ENCODE measurements at regions not wholly inside any gene's neighbourhood (a gene's known extent, or its start where the extent isn't known, plus 50 kb on each side); places are given as distances from the start of the nearest gene placed in this dataset.

DNA sequence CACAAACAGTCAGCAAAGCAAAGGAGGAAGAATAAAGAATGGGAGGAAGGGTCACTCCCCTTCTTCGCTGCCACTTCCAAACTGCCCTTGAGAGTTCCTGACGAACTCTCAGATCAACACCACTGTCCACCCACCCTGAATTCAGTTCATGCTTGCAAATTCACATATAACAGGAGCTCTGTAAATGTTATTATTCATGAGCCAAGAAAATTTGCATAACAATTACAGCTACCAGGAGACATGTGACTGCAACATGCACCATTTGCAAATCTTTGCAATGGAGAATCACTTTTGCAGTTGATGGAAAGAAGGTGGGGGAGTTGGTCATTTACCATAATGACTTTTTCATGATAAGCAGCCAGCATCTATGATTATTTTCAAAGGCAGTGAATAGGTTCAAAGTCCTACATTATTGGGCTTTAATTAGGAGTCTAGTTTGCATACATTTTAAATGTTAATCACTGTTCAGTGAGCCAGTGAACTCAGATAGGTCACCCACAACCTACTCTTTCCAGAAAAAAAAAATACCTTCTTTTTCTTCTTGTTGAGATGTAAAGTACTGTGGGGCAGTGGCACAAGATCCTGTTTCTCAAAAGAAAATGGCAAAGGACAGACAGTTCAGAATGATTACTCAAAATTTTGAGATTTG is 149.7 kb downstream of the CAAP1 start:
- TF ChIP-seq, protein P1, sequence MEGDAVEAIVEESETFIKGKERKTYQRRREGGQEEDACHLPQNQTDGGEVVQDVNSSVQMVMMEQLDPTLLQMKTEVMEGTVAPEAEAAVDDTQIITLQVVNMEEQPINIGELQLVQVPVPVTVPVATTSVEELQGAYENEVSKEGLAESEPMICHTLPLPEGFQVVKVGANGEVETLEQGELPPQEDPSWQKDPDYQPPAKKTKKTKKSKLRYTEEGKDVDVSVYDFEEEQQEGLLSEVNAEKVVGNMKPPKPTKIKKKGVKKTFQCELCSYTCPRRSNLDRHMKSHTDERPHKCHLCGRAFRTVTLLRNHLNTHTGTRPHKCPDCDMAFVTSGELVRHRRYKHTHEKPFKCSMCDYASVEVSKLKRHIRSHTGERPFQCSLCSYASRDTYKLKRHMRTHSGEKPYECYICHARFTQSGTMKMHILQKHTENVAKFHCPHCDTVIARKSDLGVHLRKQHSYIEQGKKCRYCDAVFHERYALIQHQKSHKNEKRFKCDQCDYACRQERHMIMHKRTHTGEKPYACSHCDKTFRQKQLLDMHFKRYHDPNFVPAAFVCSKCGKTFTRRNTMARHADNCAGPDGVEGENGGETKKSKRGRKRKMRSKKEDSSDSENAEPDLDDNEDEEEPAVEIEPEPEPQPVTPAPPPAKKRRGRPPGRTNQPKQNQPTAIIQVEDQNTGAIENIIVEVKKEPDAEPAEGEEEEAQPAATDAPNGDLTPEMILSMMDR (IDR thresholded peaks at IDR 0.05), result no peak
- H3K27ac ChIP-seq (ENCODE audit: low read depth in 1 of 2, low read length in 2 of 2), result no peak overlapping the region
- ATAC-seq (ENCODE audit: poor library complexity) (no peak), DNase-seq (no peak)
- H3K27me3 ChIP-seq (ENCODE audit: control insufficient read depth in 1 of 2, insufficient read depth in 2 of 2, low read length in 2 of 2), result no peaks in the 10 kb centered on the region
- no peaks in the 10 kb centered on the region for H3K36me3 ChIP-seq (ENCODE audit: insufficient read depth, low read length)
- intact Hi-C loops (cut with DNase I, micrococcal nuclease), result no loop called here
- no peak overlapping the region for H3K4me3 ChIP-seq (ENCODE audit: low read length)
- no peaks in the 10 kb centered on the region for H3K36me3 Mint-ChIP-seq (ENCODE audit: low read depth)
- no peak overlapping the region for H3K4me3 Mint-ChIP-seq
- POLR2A ChIA-PET, result no interaction called here
- peaks cover 2% of the 10 kb centered on the region for H3K9me3 Mint-ChIP-seq
- H3K9me3 ChIP-seq (ENCODE audit: control insufficient read depth in 1 of 2, insufficient read depth in 1 of 2, low read length in 2 of 2), result peaks cover 0 to 3% of the 10 kb centered on the region in 2 experiments
- CTCF ChIA-PET, result no interaction called here
- H3K4me1 Mint-ChIP-seq (ENCODE audit: low read depth), result peaks cover 3% of the 10 kb centered on the region
- H3K27ac Mint-ChIP-seq, result no peak overlapping the region
- H3K27me3 Mint-ChIP-seq, result peaks cover 14% of the 10 kb centered on the region
- H3K4me1 ChIP-seq (ENCODE audit: insufficient read depth, low read length), result no peaks in the 10 kb centered on the region

DNA sequence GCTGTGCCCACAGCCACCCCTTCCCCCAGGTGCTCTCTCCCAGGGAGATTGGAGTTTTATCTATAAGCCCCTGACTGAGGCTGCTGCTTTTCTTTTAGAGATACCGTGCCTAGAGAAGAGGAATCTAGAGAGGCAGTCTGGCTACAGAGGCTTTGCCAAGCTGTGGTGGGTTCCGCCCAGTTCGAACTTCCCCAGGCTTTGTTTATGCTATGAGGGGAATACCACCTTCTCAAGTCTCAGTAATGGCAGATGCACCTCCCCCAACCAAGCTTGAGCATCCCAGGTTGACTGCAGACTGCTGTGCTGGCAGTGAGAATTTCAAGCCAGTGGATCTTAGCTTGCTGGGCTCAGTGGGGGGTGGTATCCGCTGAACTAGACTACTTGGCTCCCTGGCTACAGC is 157.4 kb downstream of the CAAP1 start:
- CTCF ChIA-PET, result no interaction called here
- H3K4me1 ChIP-seq (ENCODE audit: insufficient read depth, low read length), result no peaks in the 10 kb centered on the region
- Mint-ChIP-seq H3K36me3 (ENCODE audit: low read depth) (no peaks in the 10 kb centered on the region), H3K27me3 (peaks cover 28% of the 10 kb centered on the region), H3K4me1 (ENCODE audit: low read depth) (no peaks in the 10 kb centered on the region), H3K27ac (no peak overlapping the region), H3K4me3 (no peak overlapping the region), H3K9me3 (peaks cover 18% of the 10 kb centered on the region)
- POLR2A ChIA-PET, result no interaction called here
- H3K4me3 ChIP-seq (ENCODE audit: low read length), result no peak overlapping the region
- TF ChIP-seq, protein P1 (IDR thresholded peaks at IDR 0.05), result no peak
- ATAC-seq (ENCODE audit: poor library complexity), result no peak
- no peak for DNase-seq
- peaks cover 0 to 4% of the 10 kb centered on the region in 2 experiments for H3K27me3 ChIP-seq (ENCODE audit: control insufficient read depth in 1 of 2, insufficient read depth in 2 of 2, low read length in 2 of 2)
- no peak overlapping the region for H3K27ac ChIP-seq (ENCODE audit: low read depth in 1 of 2, low read length in 2 of 2)
- no peaks in the 10 kb centered on the region for H3K36me3 ChIP-seq (ENCODE audit: insufficient read depth, low read length)
- H3K9me3 ChIP-seq (ENCODE audit: control insufficient read depth in 1 of 2, insufficient read depth in 1 of 2, low read length in 2 of 2), result peaks cover 3% of the 10 kb centered on the region in 2 experiments
- intact Hi-C loops (cut with DNase I, micrococcal nuclease), result no loop called here

DNA sequence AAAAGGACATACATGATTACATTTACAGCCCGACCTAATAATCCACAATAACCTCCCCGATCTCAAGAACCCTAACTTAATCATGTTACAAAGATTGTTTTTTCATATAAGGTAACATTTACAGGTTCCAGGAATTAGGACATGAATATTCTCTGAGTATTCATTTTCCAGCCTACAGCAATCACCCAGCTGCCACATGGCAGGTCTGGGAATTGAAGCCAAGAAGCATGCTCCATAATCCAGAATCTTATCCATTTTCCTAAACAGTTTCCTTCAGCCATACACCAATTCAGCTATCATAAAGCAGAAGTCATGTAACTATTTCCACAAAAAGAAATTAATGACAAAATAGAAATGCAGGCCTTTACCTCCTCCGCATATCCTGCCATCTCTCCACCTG is 163.4 kb downstream of the CAAP1 start:
- H3K27ac ChIP-seq (ENCODE audit: low read depth in 1 of 2, low read length in 2 of 2), result no peak overlapping the region
- ChIA-PET POLR2A (no interaction called here), CTCF (no interaction called here)
- Mint-ChIP-seq H3K4me1 (ENCODE audit: low read depth) (no peaks in the 10 kb centered on the region), H3K9me3 (peaks cover 7% of the 10 kb centered on the region), H3K36me3 (ENCODE audit: low read depth) (no peaks in the 10 kb centered on the region), H3K27ac (no peak overlapping the region), H3K4me3 (no peak overlapping the region), H3K27me3 (peaks cover 24% of the 10 kb centered on the region)
- TF ChIP-seq, protein P1 (IDR thresholded peaks at IDR 0.05), result no peak
- intact Hi-C loops (cut with DNase I, micrococcal nuclease), result no loop called here
- ATAC-seq (ENCODE audit: poor library complexity), result no peak
- H3K9me3 ChIP-seq (ENCODE audit: control insufficient read depth in 1 of 2, insufficient read depth in 1 of 2, low read length in 2 of 2), result no peaks in the 10 kb centered on the region
- H3K36me3 ChIP-seq (ENCODE audit: insufficient read depth, low read length), result no peaks in the 10 kb centered on the region
- no peaks in the 10 kb centered on the region for H3K4me1 ChIP-seq (ENCODE audit: insufficient read depth, low read length)
- no peaks in the 10 kb centered on the region for H3K27me3 ChIP-seq (ENCODE audit: control insufficient read depth in 1 of 2, insufficient read depth in 2 of 2, low read length in 2 of 2)
- no peak overlapping the region for H3K4me3 ChIP-seq (ENCODE audit: low read length)
- no peak for DNase-seq

All from CD4-positive, alpha-beta T cell (primary cell).